SK-N-MC (cell line): ENCODE measurements at regions not wholly inside any gene's neighbourhood (a gene's known extent, or its start where the extent isn't known, plus 50 kb on each side); places are given as distances from the start of the nearest gene placed in this dataset.

ENCODE experiments used
- EZH2 ChIP-seq: fragments of 200-600 bp; sonication (generic); IDR thresholded peaks from one replicate; pipeline ENCODE4 v1.6.1; 2017; ENCODE audit warnings: antibody characterized with exemption
- POLR2AphosphoS5 ChIP-seq: IDR thresholded peaks from 2 replicates; pipeline ENCODE4 v1.6.1; 2012; ENCODE audit warnings: mild to moderate bottlenecking, low read depth, low read length, borderline replicate concordance

DNA sequence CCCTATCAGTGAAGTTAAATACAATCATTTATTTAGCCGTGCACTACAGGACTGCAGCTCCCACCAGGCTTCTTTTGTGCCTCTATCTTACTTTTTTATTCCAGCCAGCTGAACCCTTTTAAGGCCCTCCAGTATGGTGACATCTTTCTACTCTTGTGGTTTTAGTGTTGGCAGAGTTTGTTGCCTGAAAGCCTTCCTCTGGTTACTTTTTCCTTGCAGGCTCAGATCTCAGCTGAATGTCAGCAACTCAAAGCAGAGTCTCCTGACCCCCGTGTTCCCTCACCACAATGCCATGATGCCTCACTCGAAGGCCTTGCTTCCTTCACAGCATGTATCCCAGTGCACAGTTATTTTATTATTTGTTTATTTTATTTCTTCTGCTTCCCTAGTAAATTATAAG lies 818.9 kb upstream of the LCORL start:
- TF ChIP-seq POLR2AphosphoS5 (no peak), EZH2 (no peak)
